Stimulated activated CD4-positive, alpha-beta T cell treated with anti-CD3 and anti-CD28 coated beads, Interleukin-1b, Interleukin-23, amount 100 ng/mL, for 48 hours (primary cell): ENCODE measurements at regions not wholly inside any gene's neighbourhood (a gene's known extent, or its start where the extent isn't known, plus 50 kb on each side); places are given as distances from the start of the nearest gene placed in this dataset.
"Not testable (repeated sequence)": the region's sequence is repeated elsewhere in the genome, so short reads cannot be mapped to it uniquely, and the experiment has no call there.

Source experiments
- DNase-seq: peaks from one replicate; pipeline ENCODE4 v3.0.0-alpha.2; 2020

DNA sequence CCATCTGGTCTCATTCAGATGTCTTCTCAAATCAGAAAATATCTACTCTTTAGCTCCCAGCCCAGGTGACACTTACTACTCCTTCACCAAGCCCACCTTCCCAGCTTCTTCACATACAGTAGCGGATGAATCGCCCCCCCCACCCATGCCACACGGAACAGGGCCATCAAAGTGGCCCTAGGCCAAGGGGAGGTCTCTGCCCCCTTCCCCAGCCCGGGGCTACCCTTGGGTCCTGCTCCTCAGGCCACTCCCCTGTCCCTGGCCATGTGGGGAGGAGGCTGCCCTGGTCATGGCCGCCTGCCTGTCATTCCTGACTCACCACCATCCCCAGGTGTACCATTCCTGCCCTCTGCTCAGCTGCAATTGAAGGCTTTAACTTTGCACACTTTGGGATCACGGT is 142.8 kb downstream of the NECTIN1 start:
- no peak for DNase-seq

DNA sequence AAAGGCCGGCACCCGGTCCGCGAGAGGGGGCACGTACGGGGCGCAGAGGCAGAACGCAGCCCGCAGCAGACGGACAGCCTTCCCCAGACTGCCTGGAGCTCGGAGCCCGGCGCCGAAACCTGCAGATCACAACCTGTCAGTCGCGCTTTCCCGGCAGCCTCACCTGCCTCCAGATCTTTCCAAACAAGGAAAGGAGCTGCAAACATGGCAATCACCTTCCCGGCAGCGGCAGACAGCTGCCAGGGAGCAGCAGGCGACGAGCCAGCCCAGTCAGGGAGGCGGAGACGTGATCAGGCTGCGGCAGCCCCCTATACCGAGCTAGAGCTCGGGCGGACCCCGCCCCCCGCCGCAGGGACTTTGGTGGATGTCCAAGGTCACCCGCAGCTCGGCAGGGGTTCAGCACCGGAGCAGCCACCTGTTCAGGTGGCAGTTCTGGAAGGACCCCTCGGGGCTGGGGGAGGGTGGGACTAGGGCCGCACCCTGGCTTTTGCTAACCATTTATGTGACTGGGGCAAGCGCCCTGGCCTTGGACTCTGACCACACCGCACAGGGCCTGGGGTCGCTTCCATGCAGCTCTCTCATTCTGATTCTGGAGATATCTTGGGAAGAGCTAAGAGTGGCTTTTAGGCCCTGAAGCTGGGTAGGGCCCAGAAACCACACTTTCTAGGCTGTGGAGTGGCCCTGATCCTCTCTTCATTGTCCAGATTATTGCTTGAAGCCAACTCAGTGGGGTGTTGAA is 143.8 kb downstream of the NECTIN1 start:
- DNase-seq: no peak

DNA sequence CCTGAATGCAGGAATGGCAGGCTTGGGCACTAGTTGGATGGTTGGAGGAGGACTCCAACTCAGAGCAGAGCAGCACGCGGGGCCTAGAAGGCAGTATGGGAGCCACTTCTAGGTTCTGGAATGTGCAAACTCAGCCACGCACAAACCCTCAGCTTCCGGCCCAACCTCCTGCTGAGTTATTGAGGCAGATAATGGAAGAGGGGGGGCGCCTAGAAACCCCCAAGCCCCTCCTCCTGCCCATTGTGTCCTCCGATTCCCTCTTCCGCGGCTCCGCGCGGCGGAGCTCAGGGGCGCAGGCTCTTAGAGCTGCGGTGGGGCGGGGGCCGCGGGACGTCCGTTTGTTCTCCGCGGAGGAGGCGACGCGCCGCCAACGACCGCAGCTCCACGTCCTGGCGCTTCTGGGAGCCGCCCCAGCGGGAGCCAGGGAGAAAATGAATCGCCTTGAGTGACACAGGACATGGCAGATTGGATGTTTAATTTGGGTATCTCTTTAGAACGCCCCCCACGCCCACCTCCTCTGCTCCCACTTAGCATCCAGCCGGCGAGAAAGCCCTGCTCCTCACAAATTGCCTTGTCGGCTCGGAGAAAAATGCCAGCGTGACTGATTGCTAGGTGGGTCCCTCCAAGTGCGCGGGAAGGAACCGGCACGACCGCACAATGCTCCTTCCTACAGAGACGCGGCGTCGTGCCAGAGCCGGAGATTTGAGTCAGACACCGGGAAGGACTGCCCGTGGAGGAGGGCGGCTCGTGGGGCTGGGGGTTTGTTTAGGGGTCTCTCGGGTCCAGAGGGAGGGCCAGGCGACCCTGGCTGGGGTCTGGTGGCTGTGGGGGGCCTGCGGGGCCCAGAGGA is 144.6 kb downstream of the NECTIN1 start:
- no peak for DNase-seq

- no peak for DNase-seq
Measured at GRCh38 chr11:119583585-119583984, 145.4 kb downstream of the NECTIN1 start.

- not testable (repeated sequence) for DNase-seq
Measured at GRCh38 chr11:119581396-119581795, 147.6 kb downstream of the NECTIN1 start.

- DNase-seq: no peak
Measured at GRCh38 chr11:119580751-119581150, 148.2 kb downstream of the NECTIN1 start.

GRCh38 chr11:119580081-119580480 is 148.9 kb downstream of the NECTIN1 start:
- no peak for DNase-seq

DNA sequence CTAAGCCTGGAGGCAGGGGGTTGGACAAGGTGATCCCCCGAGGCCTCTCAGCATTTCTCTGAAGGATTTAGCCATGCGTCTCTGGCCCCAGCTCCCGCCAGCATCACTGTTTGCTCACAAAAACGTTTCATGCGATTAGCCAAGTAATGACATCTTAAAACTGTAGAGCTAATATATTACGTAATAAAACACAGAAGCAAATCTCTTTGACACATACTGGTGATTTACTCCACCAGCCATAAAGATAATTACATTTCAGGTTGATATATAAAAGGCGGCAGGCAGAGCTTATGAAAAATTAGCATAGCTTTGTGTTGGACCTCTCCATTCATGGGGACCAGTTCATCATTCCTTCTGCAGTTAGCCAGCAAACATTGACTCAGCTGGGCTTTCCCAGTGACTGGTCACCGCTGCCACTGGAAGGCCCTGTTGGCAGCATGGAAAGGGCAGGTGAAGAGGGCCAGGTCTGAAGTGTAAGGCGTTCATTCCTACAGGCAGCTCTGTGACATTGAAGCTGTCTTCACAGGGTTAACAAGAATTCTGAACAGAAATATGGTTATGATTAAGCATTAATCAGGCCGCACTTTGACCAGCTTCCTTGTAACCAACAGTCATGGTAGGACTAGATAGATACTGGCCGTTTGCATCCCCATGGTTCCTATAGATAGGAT is 150.3 kb downstream of the NECTIN1 start:
- no peak for DNase-seq

DNA sequence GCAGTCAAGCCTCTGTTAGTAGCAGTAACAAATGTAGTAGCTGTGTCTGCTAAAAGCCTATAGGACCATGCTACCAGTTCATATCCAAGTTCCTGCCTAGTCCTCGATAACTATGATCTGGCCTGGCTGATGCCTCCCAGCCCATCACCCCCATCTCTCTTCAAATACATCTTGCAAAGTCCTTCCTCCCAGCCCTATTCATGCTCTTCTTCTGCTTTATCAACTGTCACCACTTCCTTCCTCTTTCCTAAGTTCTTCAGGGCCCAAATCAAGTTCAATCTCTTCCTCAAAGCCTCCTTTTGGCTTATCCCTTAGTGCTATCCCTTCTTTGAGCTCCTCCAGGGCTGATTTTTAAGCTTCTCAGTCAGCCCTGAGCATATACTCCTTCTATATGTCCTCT is 150.9 kb upstream of the THY1 start:
- DNase-seq: no peak

DNA sequence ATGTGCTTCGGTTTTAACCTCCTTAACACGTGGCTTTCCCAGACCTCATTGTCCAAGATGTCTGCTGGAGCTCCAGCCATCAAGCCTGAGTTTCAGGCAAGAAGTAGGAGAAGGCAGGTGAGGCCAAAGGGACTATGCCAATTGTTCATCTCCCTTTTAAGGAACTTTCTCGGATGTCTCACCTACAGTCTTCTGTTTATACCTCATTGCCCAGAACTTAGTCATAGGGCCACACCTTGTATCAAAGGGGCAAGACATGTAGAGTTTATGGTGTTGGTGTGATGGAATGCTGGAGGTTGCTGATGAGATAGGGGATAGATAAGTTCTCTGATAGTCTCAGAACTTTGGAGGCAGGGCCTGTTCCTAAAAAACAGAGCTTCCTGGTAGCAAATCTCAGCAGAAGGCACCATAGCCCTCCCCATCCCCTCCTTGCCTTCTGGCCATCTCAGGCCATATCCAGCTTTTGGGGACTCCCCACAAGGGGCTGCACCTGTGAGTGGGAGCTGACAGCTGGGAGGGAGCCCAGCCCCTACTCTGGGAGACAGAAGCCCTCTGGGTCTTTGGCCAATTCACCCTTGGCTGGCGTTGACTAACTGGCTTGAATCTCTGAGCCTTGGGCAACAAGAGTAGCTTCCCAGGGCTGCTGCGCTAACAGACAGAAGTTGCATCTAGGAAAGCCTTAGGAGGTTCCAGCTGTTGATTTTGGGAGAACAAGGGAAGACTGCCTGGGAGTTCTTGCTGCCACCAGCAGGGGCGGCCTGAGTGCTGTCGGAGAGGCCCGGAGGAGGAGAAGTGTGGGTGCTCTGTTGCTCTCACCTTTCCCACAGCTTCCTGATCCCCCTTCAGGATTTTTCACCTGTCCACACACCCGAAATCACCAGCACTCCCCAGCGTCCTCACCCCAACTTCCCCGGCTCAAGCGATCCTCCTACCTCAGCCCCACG is 149.8 kb upstream of the THY1 start:
- no peak for DNase-seq

GRCh38 chr11:119571311-119571710 is 148.3 kb upstream of the THY1 start:
- no peak for DNase-seq

GRCh38 chr11:119567688-119568582 is 145.0 kb upstream of the THY1 start:
- no peak for DNase-seq

- no peak for DNase-seq
Measured at GRCh38 chr11:119566319-119566718, 143.3 kb upstream of the THY1 start.

GRCh38 chr11:119565693-119566092 is 142.7 kb upstream of the THY1 start:
- DNase-seq: not testable (repeated sequence)

DNA sequence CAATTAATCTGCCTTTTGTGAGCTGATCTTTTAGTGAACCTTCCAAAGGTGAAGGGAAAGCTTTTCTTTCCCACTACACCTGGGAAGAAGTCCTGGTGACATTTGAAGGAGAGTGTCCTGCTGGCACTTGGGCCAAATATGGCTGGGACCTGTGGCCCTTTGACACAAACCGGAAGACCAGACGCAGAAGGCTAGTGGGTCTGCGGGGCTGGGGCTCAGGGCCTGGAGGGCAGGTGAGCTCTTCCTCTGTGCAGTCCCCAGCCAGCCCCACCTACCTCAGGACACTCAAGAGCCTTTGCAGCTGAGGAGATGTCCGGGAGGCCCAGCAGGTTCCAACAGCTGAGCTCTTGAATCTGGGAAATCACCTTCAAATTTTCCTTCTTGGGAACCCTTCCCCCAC is 138.0 kb upstream of the THY1 start:
- DNase-seq: no peak

DNA sequence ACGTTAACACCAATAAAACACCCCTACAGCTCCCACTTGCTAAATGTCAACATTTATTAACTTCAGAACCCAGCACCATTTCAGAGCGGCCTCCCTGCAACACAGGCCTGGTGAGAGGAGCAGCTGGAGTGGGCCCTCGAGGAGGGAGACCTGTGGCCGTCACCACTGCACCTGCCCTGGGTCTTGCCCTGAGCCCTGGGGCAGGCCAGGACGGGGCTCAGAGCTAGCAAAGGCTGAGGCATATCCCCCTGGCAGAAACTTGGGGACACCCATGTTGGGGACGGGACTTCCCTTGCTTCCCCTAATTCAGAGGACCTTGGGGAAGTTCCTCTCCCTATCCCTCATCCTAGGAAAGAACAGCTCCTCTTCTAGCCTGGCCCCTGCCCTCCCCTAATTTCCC is 137.3 kb upstream of the THY1 start:
- no peak for DNase-seq

- no peak for DNase-seq
Measured at GRCh38 chr11:119552106-119552485, 129.1 kb upstream of the THY1 start.

GRCh38 chr11:119551420-119552105 is 128.6 kb upstream of the THY1 start:
- DNase-seq: no peak

DNA sequence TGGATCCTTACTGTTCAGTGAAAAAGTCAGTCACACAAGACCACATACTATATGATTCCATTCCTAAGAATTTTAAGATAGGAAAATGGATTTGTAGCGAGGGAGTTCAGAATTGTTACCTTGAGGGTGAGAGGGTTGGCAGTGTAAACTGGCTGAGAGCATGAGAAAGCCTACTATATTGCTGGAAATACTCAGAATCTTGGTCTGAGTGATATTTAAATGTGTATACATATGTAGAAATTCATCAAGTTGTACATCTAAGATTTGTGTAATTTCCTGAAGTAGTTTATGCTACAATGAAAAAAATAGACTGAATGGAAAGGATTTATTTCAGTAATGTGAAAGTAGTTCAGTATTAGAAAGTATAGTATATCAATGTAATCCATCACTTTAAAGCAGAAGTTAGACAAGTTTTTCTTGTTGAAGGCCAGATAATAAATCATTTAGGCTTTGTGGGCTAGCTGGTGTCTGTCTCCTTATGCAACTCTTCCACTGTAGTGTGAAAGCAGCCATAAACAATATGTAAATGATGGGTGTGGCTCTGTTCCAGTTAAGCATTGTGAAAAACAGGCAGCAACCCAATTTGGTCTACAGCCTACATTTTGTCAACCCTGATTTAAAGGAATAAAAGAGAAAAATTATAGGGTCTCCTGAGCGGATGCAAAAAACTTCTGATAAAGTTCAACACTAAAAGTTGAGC is 127.2 kb upstream of the THY1 start:
- DNase-seq: no peak

DNA sequence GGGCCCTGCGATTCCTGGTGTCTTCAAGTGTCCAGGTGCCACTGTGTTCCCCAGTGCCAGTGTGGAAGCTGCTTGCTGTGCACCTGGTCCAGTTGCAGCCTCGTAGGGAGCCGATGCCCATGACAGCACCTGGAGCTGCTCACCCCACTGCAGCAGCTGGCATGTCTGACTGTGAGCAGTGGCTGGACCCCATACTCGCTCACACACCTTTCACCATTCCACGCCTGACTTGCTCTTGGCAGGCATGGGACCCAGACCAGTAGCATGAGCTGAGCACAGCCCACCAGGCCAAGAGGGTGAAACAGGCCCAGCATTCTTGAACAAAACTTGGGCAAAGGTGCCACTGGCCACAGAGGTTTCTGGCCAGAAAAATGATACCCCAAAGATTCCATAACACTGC is 124.5 kb upstream of the THY1 start:
- no peak for DNase-seq
